NCI-H524 (cell line): ENCODE measurements at regions not wholly inside any gene's neighbourhood (a gene's known extent, or its start where the extent isn't known, plus 50 kb on each side); places are given as distances from the start of the nearest gene placed in this dataset.
"Not testable (repeated sequence)": the region's sequence is repeated elsewhere in the genome, so short reads cannot be mapped to it uniquely, and the experiment has no call there.

Source experiments
- DNase-seq, 2 experiments: peaks; one replicate each; lab custom pipeline; 2025; lab: John Stamatoyannopoulos, UW

GRCh38 chr2:226327830-226328229 is 471.8 kb downstream of the IRS1 start:
- no peak for DNase-seq

- no peak for DNase-seq
Measured at GRCh38 chr2:226325526-226325925, 474.1 kb downstream of the IRS1 start.

- DNase-seq, result no peak
Measured at GRCh38 chr2:226320076-226320948, 479.3 kb downstream of the IRS1 start.

- DNase-seq, result no peak
Measured at GRCh38 chr2:226317970-226318369, 481.6 kb downstream of the IRS1 start.

- DNase-seq, result no peak
Measured at GRCh38 chr2:226313060-226313459, 486.6 kb downstream of the IRS1 start.

- DNase-seq, result no peak
Measured at GRCh38 chr2:226312155-226312554, 487.5 kb downstream of the IRS1 start.

GRCh38 chr2:226310146-226310545 is 489.5 kb downstream of the IRS1 start:
- DNase-seq, result no peak

GRCh38 chr2:226308986-226309385 is 490.6 kb downstream of the IRS1 start:
- no peak for DNase-seq

- DNase-seq, result no peak
Measured at GRCh38 chr2:226308323-226308680, 491.3 kb downstream of the IRS1 start.

- no peak for DNase-seq
Measured at GRCh38 chr2:226307487-226308322, 491.9 kb downstream of the IRS1 start.

- DNase-seq, result no peak
Measured at GRCh38 chr2:226306969-226307368, 492.7 kb downstream of the IRS1 start.

GRCh38 chr2:226304308-226304707 is 495.3 kb downstream of the IRS1 start:
- no peak for DNase-seq

- DNase-seq, result no peak
Measured at GRCh38 chr2:226303707-226304106, 495.9 kb downstream of the IRS1 start.

GRCh38 chr2:226300196-226300886 is 499.3 kb downstream of the IRS1 start:
- no peak for DNase-seq

- no peak for DNase-seq
Measured at GRCh38 chr2:226299771-226300170, 499.8 kb downstream of the IRS1 start.

- peak; percentile 43 to 81 for DNase-seq
Measured at GRCh38 chr2:226295681-226296080, 503.9 kb downstream of the IRS1 start.

- DNase-seq, result no peak
Measured at GRCh38 chr2:226295123-226295522, 504.5 kb downstream of the IRS1 start.

- DNase-seq, result not testable (repeated sequence)
Measured at GRCh38 chr2:226291281-226291680, 508.3 kb downstream of the IRS1 start.

GRCh38 chr2:226286916-226287315 is 512.7 kb downstream of the IRS1 start:
- DNase-seq, result no peak

- DNase-seq, result no peak
Measured at GRCh38 chr2:226283796-226284195, 515.8 kb downstream of the IRS1 start.

GRCh38 chr2:226282151-226282550 is 517.5 kb downstream of the IRS1 start:
- no peak for DNase-seq

GRCh38 chr2:226280136-226280535 is 519.5 kb downstream of the IRS1 start:
- not testable (repeated sequence) for DNase-seq
